OCI-LY1 (cell line): ENCODE measurements at regions not wholly inside any gene's neighbourhood (a gene's known extent, or its start where the extent isn't known, plus 50 kb on each side); places are given as distances from the start of the nearest gene placed in this dataset.

Experiments
- H2AFZ ChIP-seq: fragments of 200-600 bp; sonication (generic), shearing (Covaris generic); 2 replicates; pipeline ENCODE4 v1.6.0; 2014; ENCODE audit warnings: antibody characterized with exemption, mild to moderate bottlenecking, low read length
- H3F3A ChIP-seq: fragments of 200-600 bp; sonication (generic), shearing (Covaris generic); 2 replicates; pipeline ENCODE4 v1.6.0; 2014; ENCODE audit warnings: mild to moderate bottlenecking, antibody characterized with exemption, low read length, moderate library complexity; ENCODE audit not compliant: insufficient read depth
- H3K27ac ChIP-seq: fragments of 200-600 bp; sonication (generic); 2 replicates; pipeline ENCODE4 v1.5.1; 2014; ENCODE audit warnings: low read length, mixed run types, mild to moderate bottlenecking, low read depth; ENCODE audit not compliant: poor library complexity, severe bottlenecking
- H3K27me3 ChIP-seq: fragments of 200-600 bp; sonication (generic); 2 replicates; pipeline ENCODE4 v1.6.0; 2014; ENCODE audit warnings: antibody characterized with exemption, mild to moderate bottlenecking, low read length, moderate library complexity; ENCODE audit not compliant: insufficient read depth
- H3K36me3 ChIP-seq: fragments of 200-600 bp; sonication (generic); 2 replicates; pipeline ENCODE4 v1.6.1; 2014; ENCODE audit warnings: mild to moderate bottlenecking, antibody characterized with exemption, low read length, moderate library complexity, mixed read lengths; ENCODE audit not compliant: insufficient read depth
- H3K4me1 ChIP-seq: fragments of 200-600 bp; sonication (generic); 2 replicates; pipeline ENCODE4 v1.5.1; 2014; ENCODE audit warnings: mild to moderate bottlenecking, low read length, moderate library complexity; ENCODE audit not compliant: insufficient read depth, severe bottlenecking
- H3K4me2 ChIP-seq: fragments of 200-600 bp; sonication (generic), shearing (Covaris generic); 2 replicates; pipeline ENCODE4 v1.6.1; 2014; ENCODE audit warnings: low read length
- H3K4me3 ChIP-seq: fragments of 200-600 bp; sonication (generic); 2 replicates; pipeline ENCODE4 v1.5.1; 2014; ENCODE audit warnings: low read length, low read depth, mild to moderate bottlenecking, mixed read lengths; ENCODE audit not compliant: poor library complexity, severe bottlenecking
- H3K79me2 ChIP-seq: fragments of 200-600 bp; shearing (Covaris generic); 2 replicates; pipeline ENCODE4 v1.6.1; 2016; ENCODE audit warnings: mixed run types, low read length, mixed read lengths; ENCODE audit not compliant: insufficient read depth
- H3K9ac ChIP-seq: fragments of 200-600 bp; sonication (generic), shearing (Covaris generic); 2 replicates; pipeline ENCODE4 v1.6.1; 2014; ENCODE audit warnings: mild to moderate bottlenecking, low read length, mixed read lengths
- H3K9me2 ChIP-seq: fragments of 200-600 bp; sonication (generic), shearing (Covaris generic); 2 replicates; pipeline ENCODE4 v1.6.1; 2014; ENCODE audit warnings: low read depth, mild to moderate bottlenecking, low read length, mixed read lengths
- H3K9me3 ChIP-seq: fragments of 200-600 bp; shearing (Covaris generic); 2 replicates; pipeline ENCODE4 v1.6.1; 2014; ENCODE audit warnings: low read length, mixed read lengths
- H4K20me1 ChIP-seq: fragments of 200-600 bp; sonication (generic), shearing (Covaris generic); 2 replicates; pipeline ENCODE4 v1.6.0; 2016; ENCODE audit warnings: mild to moderate bottlenecking, low read length; ENCODE audit not compliant: insufficient read depth
- CTCF ChIP-seq: fragments of 200-600 bp; sonication (generic), shearing (Covaris generic); IDR thresholded peaks from 2 replicates; pipeline ENCODE4 v1.5.1; 2017; ENCODE audit warnings: mild to moderate bottlenecking, antibody characterized with exemption, low read length, moderate library complexity, mixed read lengths
- EZH2 ChIP-seq: fragments of 200-600 bp; sonication (generic), shearing (Covaris generic); IDR thresholded peaks from 2 replicates; pipeline ENCODE4 v1.8.0; 2017; ENCODE audit warnings: borderline replicate concordance, mixed run types, mild to moderate bottlenecking, antibody characterized with exemption, low read length, moderate library complexity, mixed read lengths

- Histone ChIP-seq H3F3A (no peaks in the 10 kb centered on the region), H3K4me2 (no peak overlapping the region), H3K9ac (no peak overlapping the region), H3K36me3 (no peaks in the 10 kb centered on the region), H3K27ac (no peak overlapping the region), H2AFZ (no peak overlapping the region), H3K9me2 (no peaks in the 10 kb centered on the region), H3K4me3 (no peak overlapping the region), H4K20me1 (no peaks in the 10 kb centered on the region), H3K4me1 (no peaks in the 10 kb centered on the region), H3K27me3 (no peaks in the 10 kb centered on the region), H3K9me3 (no peaks in the 10 kb centered on the region), H3K79me2 (no peaks in the 10 kb centered on the region)
- no peak for TF ChIP-seq CTCF
- no peak for TF ChIP-seq EZH2
Observed at GRCh38 chr13:107821492-107821891, 393.8 kb downstream of the LIG4 start.

- Histone ChIP-seq H3K9me2 (no peaks in the 10 kb centered on the region), H3K27me3 (no peaks in the 10 kb centered on the region)
Observed at GRCh38 chr13:107819071-107819470, 396.3 kb downstream of the LIG4 start.

GRCh38 chr13:107817647-107818287 lies 397.6 kb downstream of the LIG4 start:
- no peak overlapping the region for H3K4me3 ChIP-seq
- H3K9ac ChIP-seq, result no peak overlapping the region

More at GRCh38 chr13:107819071-107819470, 396.3 kb downstream of the LIG4 start:
- no peaks in the 10 kb centered on the region for H3K9me3 ChIP-seq
- no peak for TF ChIP-seq CTCF
- no peak for TF ChIP-seq EZH2
- no peaks in the 10 kb centered on the region for H4K20me1 ChIP-seq
- no peaks in the 10 kb centered on the region for H3F3A ChIP-seq
- no peaks in the 10 kb centered on the region for H3K79me2 ChIP-seq
- no peak overlapping the region for H3K4me3 ChIP-seq
- no peaks in the 10 kb centered on the region for H3K36me3 ChIP-seq
- H3K9ac ChIP-seq, result no peak overlapping the region
- H3K4me1 ChIP-seq, result no peaks in the 10 kb centered on the region
- no peak overlapping the region for H2AFZ ChIP-seq
- H3K4me2 ChIP-seq, result no peak overlapping the region
- H3K27ac ChIP-seq, result no peak overlapping the region

More at GRCh38 chr13:107817647-107818287, 397.6 kb downstream of the LIG4 start:
- Histone ChIP-seq H3K9me3 (no peaks in the 10 kb centered on the region), H3K36me3 (no peaks in the 10 kb centered on the region), H3K27me3 (no peaks in the 10 kb centered on the region), H3K27ac (no peak overlapping the region), H4K20me1 (no peaks in the 10 kb centered on the region), H2AFZ (no peak overlapping the region), H3K4me2 (no peak overlapping the region), H3K9me2 (no peaks in the 10 kb centered on the region), H3F3A (no peaks in the 10 kb centered on the region), H3K79me2 (no peaks in the 10 kb centered on the region), H3K4me1 (no peaks in the 10 kb centered on the region)
- TF ChIP-seq CTCF (no peak), EZH2 (no peak)
